Esophagus muscularis mucosa (tissue), 4 donors: ENCODE measurements at regions not wholly inside any gene's neighbourhood (a gene's known extent, or its start where the extent isn't known, plus 50 kb on each side); places are given as distances from the start of the nearest gene placed in this dataset.

Experiments used
- DNase-seq: peaks from one replicate; pipeline ENCODE4 v3.0.0-alpha.2; 2017; ENCODE audit errors: extremely low spot score
- H3K27ac ChIP-seq, 4 donors: fragments of 200-600 bp; sonication (generic); replicated peaks in 1 of 4; 1 replicate in 3 of 4; 2 replicates in 1 of 4; pipeline ENCODE4 v1.5.1; 2016 to 2019; ENCODE audit warnings: mild to moderate bottlenecking in 1 of 4
- H3K27me3 ChIP-seq, 4 donors: fragments of 200-600 bp; sonication (generic); one replicate each; pipeline versions ENCODE4 v1.5.1 to v1.6.0; 2016 to 2019
- H3K36me3 ChIP-seq, 4 donors: fragments of 200-600 bp; sonication (generic); one replicate each; pipeline ENCODE4 v1.5.1; 2016 to 2019
- H3K4me1 ChIP-seq, 4 donors: fragments of 200-600 bp; sonication (generic); one replicate each; pipeline ENCODE4 v1.5.1; 2016 to 2019
- H3K4me3 ChIP-seq, 4 donors: fragments of 200-600 bp; sonication (generic); 1 replicate in 2 of 4; 2 replicates in 2 of 4; pipeline ENCODE4 v1.5.1; 2016 to 2019; ENCODE audit warnings: mild to moderate bottlenecking in 4 of 4, moderate library complexity in 1 of 4
- H3K9me3 ChIP-seq, 4 donors: fragments of 200-600 bp; sonication (generic); 1 replicate in 3 of 4; 2 replicates in 1 of 4; pipeline ENCODE4 v1.5.1; 2016 to 2019
- EP300 ChIP-seq: sonication (generic); formaldehyde crosslinking; IDR thresholded peaks from one replicate; pipeline ENCODE4 v1.6.1; 2017; ENCODE audit warnings: antibody characterized with exemption
- POLR2A ChIP-seq: fragments of 450-650 bp; IDR thresholded peaks from one replicate; pipeline ENCODE4 v1.6.1; 2017; ENCODE audit warnings: antibody characterized with exemption, moderate library complexity, mild to moderate bottlenecking, low read depth
- POLR2AphosphoS5 ChIP-seq, 2 donors: sonication (generic); formaldehyde crosslinking; IDR thresholded peaks; one replicate each; pipeline ENCODE4 v1.6.1; 2017; ENCODE audit warnings: antibody characterized with exemption in 2 of 2
- WGBS: methylation state at CpG from one replicate; pipeline ENCODE4 v1.1.5; 2018; 5-methylcytosine and 5-hydroxymethylcytosine counted together
- intact Hi-C: fragments of 100-400 bp; cut with DNase I; formaldehyde crosslinking; loops from one replicate; pipeline ENCODE4 v1.15.1; 2023
- TF ChIP-seq, protein P1 (sequence below), 3 experiments: fragments of 200-600 bp in 2 of 3; fragments of 450-650 bp in 1 of 3; sonication (generic) in 2 of 3; IDR thresholded peaks; one replicate each; pipeline ENCODE4 v1.5.1; 2017 to 2019; ENCODE audit warnings: antibody characterized with exemption in 3 of 3, mild to moderate bottlenecking in 2 of 3, moderate library complexity in 1 of 3

- Histone ChIP-seq H3K27me3 (peaks cover 0 to 70% (median 0%) of the 10 kb centered on the region in 4 donors), H3K4me3 (no peak overlapping the region), H3K9me3 (no peaks in the 10 kb centered on the region), H3K36me3 (no peaks in the 10 kb centered on the region), H3K4me1 (no peaks in the 10 kb centered on the region), H3K27ac (no peak overlapping the region)
- TF ChIP-seq, protein P1, sequence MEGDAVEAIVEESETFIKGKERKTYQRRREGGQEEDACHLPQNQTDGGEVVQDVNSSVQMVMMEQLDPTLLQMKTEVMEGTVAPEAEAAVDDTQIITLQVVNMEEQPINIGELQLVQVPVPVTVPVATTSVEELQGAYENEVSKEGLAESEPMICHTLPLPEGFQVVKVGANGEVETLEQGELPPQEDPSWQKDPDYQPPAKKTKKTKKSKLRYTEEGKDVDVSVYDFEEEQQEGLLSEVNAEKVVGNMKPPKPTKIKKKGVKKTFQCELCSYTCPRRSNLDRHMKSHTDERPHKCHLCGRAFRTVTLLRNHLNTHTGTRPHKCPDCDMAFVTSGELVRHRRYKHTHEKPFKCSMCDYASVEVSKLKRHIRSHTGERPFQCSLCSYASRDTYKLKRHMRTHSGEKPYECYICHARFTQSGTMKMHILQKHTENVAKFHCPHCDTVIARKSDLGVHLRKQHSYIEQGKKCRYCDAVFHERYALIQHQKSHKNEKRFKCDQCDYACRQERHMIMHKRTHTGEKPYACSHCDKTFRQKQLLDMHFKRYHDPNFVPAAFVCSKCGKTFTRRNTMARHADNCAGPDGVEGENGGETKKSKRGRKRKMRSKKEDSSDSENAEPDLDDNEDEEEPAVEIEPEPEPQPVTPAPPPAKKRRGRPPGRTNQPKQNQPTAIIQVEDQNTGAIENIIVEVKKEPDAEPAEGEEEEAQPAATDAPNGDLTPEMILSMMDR (IDR thresholded peaks at IDR 0.05): no peak
- TF ChIP-seq POLR2AphosphoS5 (IDR thresholded peaks at IDR 0.05): no peak
- no peak for TF ChIP-seq EP300
- TF ChIP-seq POLR2A: no peak
- intact Hi-C loops: no loop called here
- 75% methylated on average over 27 of the region's 27 CpGs for WGBS
- no peak for DNase-seq
Measured at GRCh38 chr18:78822171-78822948, 157.3 kb upstream of the SALL3 start.

DNA sequence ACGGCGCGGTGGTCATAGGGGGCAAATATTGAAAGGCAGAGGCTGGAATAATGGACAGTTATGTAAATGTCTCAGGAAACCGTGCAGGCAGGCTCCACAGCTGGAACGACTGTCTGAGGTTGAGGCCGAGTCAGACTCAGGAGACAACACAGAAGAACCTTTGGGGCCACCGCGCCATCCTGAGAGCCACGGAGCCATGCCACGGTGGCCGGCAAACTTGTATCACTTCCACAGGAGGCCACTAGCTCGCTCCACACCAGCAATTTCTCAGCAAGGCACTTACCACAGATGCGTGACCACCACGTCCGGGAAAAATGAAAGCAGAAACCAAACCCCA lies 156.7 kb upstream of the SALL3 start:
- no peak for TF ChIP-seq EP300
- TF ChIP-seq, protein P1 (IDR thresholded peaks at IDR 0.05): no peak
- TF ChIP-seq POLR2AphosphoS5 (IDR thresholded peaks at IDR 0.05): no peak
- TF ChIP-seq POLR2A: no peak

GRCh38 chr18:78825168-78825567 lies 154.4 kb upstream of the SALL3 start:
- DNase-seq: no peak
- Histone ChIP-seq H3K36me3 (no peaks in the 10 kb centered on the region), H3K4me3 (no peak overlapping the region), H3K27me3 (peaks cover 0 to 60% (median 3%) of the 10 kb centered on the region in 4 donors), H3K27ac (no peak overlapping the region), H3K4me1 (no peaks in the 10 kb centered on the region), H3K9me3 (no peaks in the 10 kb centered on the region)
- intact Hi-C loops: no loop called here
- 72% methylated on average over 6 of the region's 6 CpGs for WGBS
- TF ChIP-seq POLR2A (no peak), EP300 (no peak), POLR2AphosphoS5 (IDR thresholded peaks at IDR 0.05) (no peak)
- TF ChIP-seq, protein P1 (IDR thresholded peaks at IDR 0.05): no peak

More for the DNA sequence above, 156.7 kb upstream of the SALL3 start:
- Histone ChIP-seq H3K4me1 (no peaks in the 10 kb centered on the region), H3K4me3 (no peak overlapping the region), H3K27ac (no peak overlapping the region), H3K9me3 (no peaks in the 10 kb centered on the region), H3K27me3 (peaks cover 0 to 69% (median 0%) of the 10 kb centered on the region in 4 donors), H3K36me3 (no peaks in the 10 kb centered on the region)
- no peak for DNase-seq
- intact Hi-C loops: no loop called here
- WGBS: 89% methylated on average over 15 of the region's 15 CpGs

DNA sequence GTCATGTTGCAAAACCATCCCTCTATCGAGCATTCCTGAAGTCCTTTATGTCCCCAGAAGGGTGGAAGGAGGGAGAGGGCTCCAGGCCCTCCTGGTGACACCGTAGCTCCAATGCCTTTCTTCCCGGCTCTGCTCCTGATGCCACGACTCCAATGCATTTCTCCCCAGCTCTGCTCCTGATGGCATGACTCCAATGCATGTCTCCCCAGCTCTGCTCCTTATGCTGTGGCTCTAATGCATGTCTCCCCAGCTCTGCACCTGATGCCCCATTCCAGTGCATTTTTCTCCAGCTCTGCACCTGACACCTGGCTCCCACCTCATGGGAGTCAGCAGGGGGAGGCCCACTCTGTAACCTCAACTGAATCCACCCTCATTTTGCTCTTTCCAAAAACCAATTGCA lies 153.0 kb upstream of the SALL3 start:
- Histone ChIP-seq H3K27ac (no peak overlapping the region), H3K4me3 (no peak overlapping the region), H3K4me1 (no peaks in the 10 kb centered on the region), H3K9me3 (no peaks in the 10 kb centered on the region), H3K27me3 (peaks cover 0 to 47% (median 3%) of the 10 kb centered on the region in 4 donors), H3K36me3 (no peaks in the 10 kb centered on the region)
- intact Hi-C loops: no loop called here
- TF ChIP-seq POLR2A: no peak
- TF ChIP-seq, protein P1 (IDR thresholded peaks at IDR 0.05): no peak
- TF ChIP-seq EP300: no peak
- no peak for TF ChIP-seq POLR2AphosphoS5 (IDR thresholded peaks at IDR 0.05)
- DNase-seq: no peak
- 72% methylated on average over 4 of the region's 4 CpGs for WGBS
